Retinal pigment epithelial cell (primary cell): ENCODE measurements at regions not wholly inside any gene's neighbourhood (a gene's known extent, or its start where the extent isn't known, plus 50 kb on each side); places are given as distances from the start of the nearest gene placed in this dataset.

ENCODE experiments used
- DNase-seq: peaks from one replicate; pipeline ENCODE4 v3.0.0-alpha.2; 2010; ENCODE audit warnings: low read depth
- H3K4me3 ChIP-seq: 2 replicates; pipeline ENCODE4 v1.5.1; 2011; ENCODE audit warnings: mild to moderate bottlenecking, low read length, control low read depth, moderate library complexity
- CTCF ChIP-seq: conservative IDR thresholded peaks from 2 replicates; pipeline ENCODE4 v1.5.1; 2011; ENCODE audit warnings: low read depth, low read length, control low read depth, inconsistent platforms

- TF ChIP-seq CTCF: no peak
- no peak for DNase-seq
- H3K4me3 ChIP-seq: no peak overlapping the region
Measured at GRCh38 chr18:65423776-65424175, 327.0 kb upstream of the CDH7 start.

GRCh38 chr18:65422544-65423136, 328.2 kb upstream of the CDH7 start:
- no peak for TF ChIP-seq CTCF
- no peak for DNase-seq
- no peak overlapping the region for H3K4me3 ChIP-seq

- no peak for DNase-seq
- no peak overlapping the region for H3K4me3 ChIP-seq
- TF ChIP-seq CTCF: no peak
Measured at GRCh38 chr18:65415098-65415497, 335.7 kb upstream of the CDH7 start.

- DNase-seq: no peak
- TF ChIP-seq CTCF: no peak
- H3K4me3 ChIP-seq: no peak overlapping the region
Measured at GRCh38 chr18:65414501-65414900, 336.3 kb upstream of the CDH7 start.

DNA sequence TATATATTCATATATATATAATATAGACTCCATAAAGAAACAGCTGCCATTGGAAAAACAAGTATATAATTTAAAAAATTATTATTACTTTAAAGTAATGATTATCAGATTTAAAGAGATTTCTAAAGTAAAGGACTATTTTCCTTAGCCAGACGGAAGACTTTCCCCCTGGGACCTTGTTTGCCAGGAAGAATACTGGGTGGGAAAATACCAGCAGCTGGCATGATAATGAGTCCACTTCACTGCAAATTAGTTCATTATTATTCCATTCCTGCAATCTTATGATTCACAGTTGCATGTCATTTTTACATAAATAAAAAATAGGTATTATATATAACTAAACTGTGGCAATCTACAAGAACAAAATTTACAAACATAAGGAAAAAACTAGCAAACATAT, 339.8 kb upstream of the CDH7 start:
- no peak overlapping the region for H3K4me3 ChIP-seq
- no peak for TF ChIP-seq CTCF
- DNase-seq: no peak

GRCh38 chr18:65409261-65409660, 341.6 kb upstream of the CDH7 start:
- TF ChIP-seq CTCF: no peak
- no peak overlapping the region for H3K4me3 ChIP-seq
- DNase-seq: no peak

GRCh38 chr18:65403534-65403933, 347.3 kb upstream of the CDH7 start:
- H3K4me3 ChIP-seq: no peak overlapping the region
- DNase-seq: no peak
- TF ChIP-seq CTCF: no peak
